HepG2 (cell line): ENCODE measurements at regions not wholly inside any gene's neighbourhood (a gene's known extent, or its start where the extent isn't known, plus 50 kb on each side); places are given as distances from the start of the nearest gene placed in this dataset.

ENCODE experiments used
- CEBPZ ChIP-seq: IDR thresholded peaks from 2 replicates; pipeline ENCODE4 v1.6.1; 2012; ENCODE audit warnings: low read length, improper control_type of control experiment
- JUND ChIP-seq: sonication (generic); formaldehyde crosslinking; IDR thresholded peaks from 2 replicates; pipeline ENCODE4 v1.8.0; 2022; ENCODE audit warnings: mild to moderate bottlenecking, missing genetic modification reagents
- NR3C1 ChIP-seq: sonication (generic); formaldehyde crosslinking; IDR thresholded peaks from 2 replicates; pipeline ENCODE4 v1.4.0; 2020; ENCODE audit warnings: missing genetic modification reagents
- PRMT3 ChIP-seq: sonication (generic); formaldehyde crosslinking; IDR thresholded peaks from 2 replicates; pipeline ENCODE4 v1.8.1; 2022; ENCODE audit warnings: low read depth, mild to moderate bottlenecking, moderate library complexity, missing genetic modification reagents, borderline replicate concordance
- PTBP1 ChIP-seq: fragments of 200-400 bp; formaldehyde crosslinking; IDR thresholded peaks from 2 replicates; pipeline ENCODE4 v1.6.1; 2018; ENCODE audit warnings: low read length, low read depth; ENCODE audit not compliant: poor library complexity, severe bottlenecking
- TGIF2 ChIP-seq: IDR thresholded peaks from 2 replicates; pipeline ENCODE4 v1.6.1; 2016; ENCODE audit warnings: control low read depth, missing compliant biosample characterization
- ZNF12 ChIP-seq: sonication (generic); formaldehyde crosslinking; IDR thresholded peaks from 2 replicates; pipeline ENCODE4 v1.5.0; 2020; ENCODE audit warnings: missing genetic modification reagents
- ZNF256 ChIP-seq: sonication (generic); formaldehyde crosslinking; conservative IDR thresholded peaks from 2 replicates; pipeline ENCODE4 v1.4.0; 2020; ENCODE audit warnings: missing genetic modification reagents
- ZNF441 ChIP-seq: sonication (generic); formaldehyde crosslinking; IDR thresholded peaks from 2 replicates; pipeline ENCODE4 v1.7.0; 2021; ENCODE audit warnings: missing genetic modification reagents, borderline replicate concordance
- ZNF724P ChIP-seq: sonication (generic); formaldehyde crosslinking; IDR thresholded peaks from 2 replicates; pipeline ENCODE4 v1.8.0; 2022; ENCODE audit warnings: missing genetic modification reagents, borderline replicate concordance
- TF ChIP-seq, protein P1 (sequence below): sonication (generic); formaldehyde crosslinking; IDR thresholded peaks from 2 replicates; pipeline ENCODE4 v1.4.0; 2020; ENCODE audit warnings: missing genetic modification reagents, borderline replicate concordance

DNA sequence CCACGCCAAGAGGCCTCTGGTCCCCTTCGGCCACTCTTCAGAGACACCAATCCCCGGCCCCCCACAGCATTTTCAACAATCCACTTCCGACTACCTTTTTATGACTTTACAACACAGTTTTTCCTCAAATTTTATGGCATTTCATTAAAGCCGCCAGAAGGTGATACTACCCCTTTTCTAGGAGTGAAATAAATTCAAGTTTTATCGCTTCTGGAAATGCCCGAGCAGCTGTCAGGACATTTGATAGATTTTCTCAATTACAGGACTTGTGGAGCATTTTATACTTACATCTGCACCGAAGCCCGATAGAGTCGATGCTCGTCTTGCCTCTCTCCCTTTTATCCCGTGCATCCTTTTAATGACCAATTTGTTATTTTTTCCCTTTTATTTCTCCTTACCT is 108.1 kb upstream of the CREB1 start (continued):
- TF ChIP-seq, protein P1, sequence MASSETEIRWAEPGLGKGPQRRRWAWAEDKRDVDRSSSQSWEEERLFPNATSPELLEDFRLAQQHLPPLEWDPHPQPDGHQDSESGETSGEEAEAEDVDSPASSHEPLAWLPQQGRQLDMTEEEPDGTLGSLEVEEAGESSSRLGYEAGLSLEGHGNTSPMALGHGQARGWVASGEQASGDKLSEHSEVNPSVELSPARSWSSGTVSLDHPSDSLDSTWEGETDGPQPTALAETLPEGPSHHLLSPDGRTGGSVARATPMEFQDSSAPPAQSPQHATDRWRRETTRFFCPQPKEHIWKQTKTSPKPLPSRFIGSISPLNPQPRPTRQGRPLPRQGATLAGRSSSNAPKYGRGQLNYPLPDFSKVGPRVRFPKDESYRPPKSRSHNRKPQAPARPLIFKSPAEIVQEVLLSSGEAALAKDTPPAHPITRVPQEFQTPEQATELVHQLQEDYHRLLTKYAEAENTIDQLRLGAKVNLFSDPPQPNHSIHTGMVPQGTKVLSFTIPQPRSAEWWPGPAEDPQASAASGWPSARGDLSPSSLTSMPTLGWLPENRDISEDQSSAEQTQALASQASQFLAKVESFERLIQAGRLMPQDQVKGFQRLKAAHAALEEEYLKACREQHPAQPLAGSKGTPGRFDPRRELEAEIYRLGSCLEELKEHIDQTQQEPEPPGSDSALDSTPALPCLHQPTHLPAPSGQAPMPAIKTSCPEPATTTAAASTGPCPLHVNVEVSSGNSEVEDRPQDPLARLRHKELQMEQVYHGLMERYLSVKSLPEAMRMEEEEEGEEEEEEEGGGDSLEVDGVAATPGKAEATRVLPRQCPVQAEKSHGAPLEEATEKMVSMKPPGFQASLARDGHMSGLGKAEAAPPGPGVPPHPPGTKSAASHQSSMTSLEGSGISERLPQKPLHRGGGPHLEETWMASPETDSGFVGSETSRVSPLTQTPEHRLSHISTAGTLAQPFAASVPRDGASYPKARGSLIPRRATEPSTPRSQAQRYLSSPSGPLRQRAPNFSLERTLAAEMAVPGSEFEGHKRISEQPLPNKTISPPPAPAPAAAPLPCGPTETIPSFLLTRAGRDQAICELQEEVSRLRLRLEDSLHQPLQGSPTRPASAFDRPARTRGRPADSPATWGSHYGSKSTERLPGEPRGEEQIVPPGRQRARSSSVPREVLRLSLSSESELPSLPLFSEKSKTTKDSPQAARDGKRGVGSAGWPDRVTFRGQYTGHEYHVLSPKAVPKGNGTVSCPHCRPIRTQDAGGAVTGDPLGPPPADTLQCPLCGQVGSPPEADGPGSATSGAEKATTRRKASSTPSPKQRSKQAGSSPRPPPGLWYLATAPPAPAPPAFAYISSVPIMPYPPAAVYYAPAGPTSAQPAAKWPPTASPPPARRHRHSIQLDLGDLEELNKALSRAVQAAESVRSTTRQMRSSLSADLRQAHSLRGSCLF (CRISPR knock-in tag), result no peak
- TF ChIP-seq ZNF724P (CRISPR knock-in tag) (no peak), PTBP1 (no peak), ZNF12 (CRISPR knock-in tag) (no peak), TGIF2 (no peak), ZNF441 (CRISPR knock-in tag) (no peak), NR3C1 (CRISPR knock-in tag) (no peak), ZNF256 (no peak), PRMT3 (no peak), CEBPZ (no peak), JUND (CRISPR knock-in tag) (no peak)
